COLO829 (cell line): ENCODE measurements at regions not wholly inside any gene's neighbourhood (a gene's known extent, or its start where the extent isn't known, plus 50 kb on each side); places are given as distances from the start of the nearest gene placed in this dataset.
A peak's percentile ranks its signal among the peaks of the same experiment; 100 is the strongest.

Experiments used
- DNase-seq: peaks from one replicate; pipeline ENCODE4 v3.0.0; 2012; ENCODE audit warnings: low spot score

- no peak for DNase-seq
These were observed 54.8 kb downstream of the NOG start for GRCh38 chr17:56648321-56648720.

- DNase-seq = no peak
These were observed 55.3 kb downstream of the NOG start for GRCh38 chr17:56648806-56649205.

DNA sequence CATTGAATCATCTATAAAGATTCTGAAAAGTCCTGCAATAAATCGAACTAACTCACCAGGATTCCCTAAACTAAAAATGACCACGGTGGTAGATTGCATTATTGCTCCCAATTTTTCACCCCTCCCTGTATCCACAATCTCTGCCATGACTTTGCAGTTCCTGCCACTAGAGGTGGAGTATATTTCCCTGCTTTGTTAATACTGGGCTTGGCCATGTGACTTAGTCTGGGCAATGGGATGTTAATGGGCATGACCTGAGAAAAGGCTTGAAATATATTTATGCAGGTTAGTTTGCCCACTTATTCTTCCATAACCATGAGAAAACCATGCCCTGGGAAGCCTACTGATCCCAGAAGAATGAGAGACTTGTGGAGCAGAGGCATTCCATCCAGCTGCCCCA lies 59.1 kb downstream of the NOG start:
- no peak for DNase-seq

DNA sequence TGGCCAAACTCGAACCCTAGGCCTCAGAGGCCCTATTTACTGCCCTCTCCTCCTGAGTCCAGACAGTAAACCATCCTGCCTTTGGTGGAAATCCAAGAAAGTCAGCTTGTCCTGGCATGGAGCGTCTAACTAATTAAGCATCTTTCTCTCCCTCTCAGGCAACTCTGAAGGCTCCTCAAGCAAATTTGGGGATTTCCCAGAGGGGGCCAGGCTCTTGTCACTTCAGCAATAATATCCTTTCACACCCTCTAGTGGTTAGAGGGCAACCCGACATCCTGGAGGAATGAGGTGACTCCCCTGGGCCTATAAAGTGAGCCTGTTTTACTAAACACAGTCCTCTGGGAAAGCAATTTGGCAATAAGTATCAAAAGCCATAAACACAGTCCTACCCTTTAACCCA lies 60.4 kb downstream of the NOG start:
- no peak for DNase-seq

DNA sequence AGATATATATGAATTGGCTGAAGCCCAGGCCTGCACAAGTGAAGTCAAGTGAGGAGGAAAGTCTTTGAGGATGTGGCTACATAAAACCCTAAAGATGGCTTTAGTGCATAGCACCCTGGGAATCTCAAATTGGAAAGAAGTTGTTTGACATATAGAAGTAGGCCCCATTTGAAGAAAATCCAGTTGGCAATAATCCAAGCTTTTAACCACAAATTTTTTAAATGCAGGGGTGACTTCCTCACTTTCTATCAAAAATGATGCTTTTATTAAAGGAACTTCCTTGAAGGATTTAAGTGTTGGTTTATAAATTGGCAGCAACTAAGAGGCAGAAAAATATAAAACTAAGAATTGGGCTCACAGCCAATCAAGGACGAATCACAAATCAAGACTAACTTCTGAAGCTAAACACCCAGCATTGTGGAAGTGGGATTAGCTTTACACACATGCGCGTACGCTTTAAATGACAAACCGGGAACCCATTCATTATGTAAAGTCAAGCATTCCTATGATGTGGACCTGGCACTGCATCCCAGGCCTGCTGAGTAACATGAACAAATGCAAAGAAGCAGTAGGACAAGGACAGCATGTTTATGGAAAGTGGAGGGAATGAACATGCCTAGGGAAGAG lies 63.3 kb downstream of the NOG start:
- DNase-seq = no peak

GRCh38 chr17:56658648-56659047 lies 65.1 kb downstream of the NOG start:
- no peak for DNase-seq

GRCh38 chr17:56659622-56660021 lies 66.1 kb downstream of the NOG start:
- no peak for DNase-seq

- no peak for DNase-seq
These were observed 68.4 kb downstream of the NOG start for GRCh38 chr17:56661906-56662305.

GRCh38 chr17:56665864-56666263 lies 72.4 kb downstream of the NOG start:
- no peak for DNase-seq

DNA sequence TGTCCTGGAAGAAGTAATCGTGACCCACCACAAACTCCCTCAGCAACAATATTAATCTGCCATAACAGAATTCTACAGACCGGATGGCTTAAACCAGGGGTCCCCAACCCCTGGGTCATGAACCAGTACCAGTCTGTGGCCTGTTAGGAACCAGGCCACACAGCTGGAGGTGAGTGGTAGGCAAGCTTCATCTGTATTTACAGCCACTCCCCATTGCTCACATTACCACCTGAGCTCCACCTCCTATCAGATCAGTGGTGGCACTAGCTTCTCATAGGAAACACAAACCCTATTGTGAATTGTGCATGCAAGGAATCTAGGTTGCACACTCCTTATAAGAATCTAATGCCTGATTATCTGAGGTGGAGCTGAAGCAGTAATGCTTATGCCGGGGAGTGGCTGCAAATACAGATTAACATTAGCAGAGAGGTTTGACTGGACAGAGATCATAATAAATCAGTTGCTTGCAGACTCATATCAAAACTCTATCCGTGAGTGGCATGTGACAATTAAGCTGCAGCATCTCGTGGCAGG lies 74.5 kb downstream of the NOG start:
- DNase-seq = no peak

- DNase-seq = no peak
These were observed 78.7 kb downstream of the NOG start for GRCh38 chr17:56672195-56672594.

DNA sequence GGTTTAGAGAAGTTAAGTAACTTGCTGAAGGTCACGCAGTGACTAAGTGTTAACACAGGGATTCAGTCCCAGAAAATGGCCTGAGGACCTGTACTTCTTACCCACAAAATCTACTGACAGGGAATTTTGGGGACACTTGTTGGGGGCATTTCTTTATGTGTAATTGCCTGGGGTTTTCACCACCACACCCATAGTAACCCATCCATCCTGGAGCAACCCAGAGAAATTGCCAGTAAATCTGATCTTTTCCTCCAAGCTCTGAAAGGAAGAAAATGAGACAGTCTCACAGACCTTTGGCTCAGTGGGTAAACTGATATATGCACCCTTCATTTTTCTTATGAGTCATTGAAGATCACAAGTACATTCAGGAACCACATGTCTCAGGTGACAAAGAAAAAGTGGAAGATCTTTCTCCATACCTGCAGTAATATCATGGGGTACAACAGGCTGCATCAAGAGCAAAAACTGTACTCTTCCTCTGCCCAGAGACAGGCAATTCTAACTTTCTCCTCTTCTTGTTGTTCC lies 81.0 kb downstream of the NOG start:
- no peak for DNase-seq

- no peak for DNase-seq
These were observed 82.6 kb downstream of the NOG start for GRCh38 chr17:56675876-56676660.

DNA sequence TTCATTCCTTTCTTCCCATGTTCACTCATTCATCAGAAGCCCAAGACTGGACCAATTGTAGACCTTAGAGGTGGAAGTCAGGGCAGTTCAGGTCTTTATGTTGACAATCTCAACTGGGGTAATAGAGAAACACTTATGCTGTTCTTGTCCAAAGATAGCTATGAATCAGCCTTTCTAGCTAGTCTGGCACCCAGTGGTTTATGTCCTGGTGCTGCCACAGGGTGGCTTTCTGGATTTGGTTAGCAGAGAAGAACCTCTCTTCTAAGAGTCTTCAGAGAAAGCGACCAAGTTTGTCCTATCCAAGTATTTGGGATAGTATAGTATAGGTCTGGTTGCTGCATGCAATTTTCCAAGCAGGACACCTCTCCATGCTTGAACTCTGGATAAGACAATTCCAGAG lies 83.3 kb downstream of the NOG start:
- no peak for DNase-seq

DNA sequence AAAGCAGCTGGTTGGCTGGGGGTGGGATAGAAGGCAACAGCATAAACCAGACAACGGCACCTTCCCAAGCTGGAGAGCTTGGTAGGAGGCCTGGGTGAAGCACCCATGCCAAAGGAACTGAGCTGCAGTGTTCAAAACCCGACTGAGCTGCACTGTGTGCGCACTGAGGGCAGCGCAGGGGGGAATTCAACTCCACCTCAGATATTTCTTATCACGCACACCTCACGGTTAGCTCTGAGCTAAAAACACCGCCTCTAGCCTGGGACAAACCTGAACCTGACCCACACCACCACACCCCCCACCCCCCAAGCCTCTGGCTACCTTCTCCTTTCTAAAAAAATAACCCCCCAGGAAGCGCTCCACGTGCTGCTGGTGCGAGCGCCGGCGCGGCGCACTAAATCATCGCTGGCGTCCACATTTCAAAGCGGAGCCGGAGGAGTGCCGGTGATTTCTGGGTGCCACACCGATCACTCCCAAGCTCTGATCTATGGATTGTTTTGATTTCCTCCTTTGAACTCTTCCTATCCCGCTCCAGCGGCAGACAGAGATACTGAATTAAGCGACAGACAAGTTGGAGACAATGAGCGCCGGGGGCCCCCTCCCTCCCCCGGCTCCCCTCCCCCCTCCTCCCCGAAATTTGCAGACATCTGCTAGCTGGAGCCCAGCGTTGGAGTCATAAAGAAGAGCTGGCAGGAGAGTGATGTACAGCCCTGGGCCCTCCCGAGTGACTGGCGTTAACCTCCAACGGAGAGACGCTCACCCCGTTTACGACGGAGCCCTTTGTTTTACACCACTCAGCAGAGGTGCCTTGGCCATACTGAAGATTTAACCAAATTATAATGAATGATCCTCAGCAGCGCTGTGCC lies 85.0 kb downstream of the NOG start:
- no peak for DNase-seq

GRCh38 chr17:56679115-56679776 lies 85.7 kb downstream of the NOG start:
- DNase-seq = peak; percentile 52

GRCh38 chr17:56679777-56680422 lies 86.4 kb downstream of the NOG start:
- no peak for DNase-seq

- no peak for DNase-seq
These were observed 87.2 kb downstream of the NOG start for GRCh38 chr17:56680676-56681075.

DNA sequence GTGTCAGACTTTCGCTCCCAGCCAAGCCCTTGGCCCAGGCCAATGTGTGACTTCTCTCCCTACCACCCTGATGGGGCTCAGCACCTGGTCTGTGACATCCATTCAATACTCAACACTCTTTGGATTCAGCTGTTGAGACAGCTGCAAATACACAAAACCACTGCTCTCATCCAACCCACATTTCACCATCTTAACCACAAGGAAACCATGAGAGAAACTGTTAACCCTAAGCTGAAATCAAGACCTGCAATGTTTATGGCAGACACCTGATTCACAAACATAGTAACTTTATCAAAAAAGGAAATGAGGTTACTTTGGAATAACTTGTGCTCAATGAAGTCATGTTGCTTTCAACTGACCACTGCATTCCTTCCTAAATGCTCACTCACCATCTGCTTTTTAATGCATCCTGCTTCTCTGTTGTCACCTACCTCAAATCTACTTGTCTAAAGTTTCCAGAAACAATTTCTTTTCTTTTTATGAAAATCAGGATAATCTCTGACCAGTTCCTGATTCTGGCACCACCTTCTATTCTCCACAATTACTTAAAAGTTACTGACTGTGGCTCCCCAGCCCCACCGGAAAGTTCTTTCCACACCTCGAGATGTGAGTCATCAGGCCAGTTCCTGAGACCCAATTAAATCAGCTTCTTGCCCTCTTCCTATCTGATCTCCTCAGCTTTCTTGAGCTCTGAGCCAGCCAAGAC lies 88.2 kb downstream of the NOG start:
- DNase-seq = no peak

- no peak for DNase-seq
These were observed 94.7 kb downstream of the NOG start for GRCh38 chr17:56688151-56688550.
